Neural progenitor cell (in vitro differentiated cells): ENCODE measurements at regions not wholly inside any gene's neighbourhood (a gene's known extent, or its start where the extent isn't known, plus 50 kb on each side); places are given as distances from the start of the nearest gene placed in this dataset.

Experiments
- DNase-seq: peaks from one replicate; pipeline ENCODE4 v3.0.0-alpha.2; 2016; ENCODE audit warnings: low spot score
- H2AFZ ChIP-seq: fragments of 200-600 bp; sonication (generic); replicated peaks from 2 replicates; pipeline ENCODE4 v1.6.1; 2016; ENCODE audit warnings: antibody characterized with exemption
- H3F3A ChIP-seq: fragments of 200-600 bp; sonication (generic); 2 replicates; pipeline ENCODE4 v1.6.1; 2016; ENCODE audit warnings: antibody characterized with exemption, low read depth
- H3K27ac ChIP-seq: fragments of 200-600 bp; sonication (generic); 2 replicates; pipeline ENCODE4 v1.5.1; 2016; ENCODE audit warnings: mild to moderate bottlenecking
- H3K27me3 ChIP-seq: fragments of 200-600 bp; sonication (generic); 2 replicates; pipeline ENCODE4 v1.6.1; 2016; ENCODE audit warnings: mild to moderate bottlenecking, moderate library complexity
- H3K36me3 ChIP-seq: fragments of 200-600 bp; sonication (generic); 2 replicates; pipeline ENCODE4 v1.5.1; 2016
- H3K4me1 ChIP-seq: fragments of 200-600 bp; sonication (generic); 2 replicates; pipeline ENCODE4 v1.6.1; 2016; ENCODE audit warnings: mixed run types
- H3K4me2 ChIP-seq: fragments of 200-600 bp; sonication (generic); 2 replicates; pipeline ENCODE4 v1.6.1; 2016
- H3K4me3 ChIP-seq: fragments of 200-600 bp; sonication (generic); 2 replicates; pipeline ENCODE4 v1.5.1; 2016
- H3K79me2 ChIP-seq: fragments of 200-600 bp; sonication (generic); 2 replicates; pipeline ENCODE4 v1.6.1; 2016; ENCODE audit warnings: low read depth
- H3K9ac ChIP-seq: fragments of 200-600 bp; sonication (generic); 2 replicates; pipeline ENCODE4 v1.6.1; 2016
- H3K9me3 ChIP-seq: fragments of 200-600 bp; sonication (generic); 2 replicates; pipeline ENCODE4 v1.5.1; 2016; ENCODE audit warnings: low read depth
- H4K20me1 ChIP-seq: fragments of 200-600 bp; sonication (generic); 2 replicates; pipeline ENCODE4 v1.6.1; 2016; ENCODE audit warnings: low read depth
- H3K27ac Mint-ChIP-seq: 3 replicates; pipeline ENCODE4 v1.8.0; 2021; ENCODE audit warnings: mixed read lengths
- H3K27me3 Mint-ChIP-seq: 2 replicates; pipeline ENCODE4 v1.8.0; 2022; ENCODE audit warnings: low read depth, mild to moderate bottlenecking, inconsistent platforms, moderate library complexity, mixed read lengths; ENCODE audit not compliant: insufficient read depth
- H3K36me3 Mint-ChIP-seq: 3 replicates; pipeline ENCODE4 v1.8.0; 2021; ENCODE audit warnings: mixed read lengths
- H3K4me1 Mint-ChIP-seq: 3 replicates; pipeline ENCODE4 v1.8.0; 2021; ENCODE audit warnings: mixed read lengths
- H3K4me3 Mint-ChIP-seq: 3 replicates; pipeline ENCODE4 v1.8.0; 2021; ENCODE audit warnings: mild to moderate bottlenecking, moderate library complexity, mixed read lengths
- H3K9me3 Mint-ChIP-seq: 3 replicates; pipeline ENCODE4 v1.8.0; 2020; ENCODE audit warnings: mixed read lengths
- EZH2 ChIP-seq: fragments of 200-600 bp; sonication (generic); IDR thresholded peaks from 2 replicates; pipeline ENCODE4 v1.6.1; 2017; ENCODE audit warnings: antibody characterized with exemption, mild to moderate bottlenecking, moderate library complexity
- EZH2phosphoT487 ChIP-seq: fragments of 200-600 bp; sonication (generic); IDR thresholded peaks from 2 replicates; pipeline ENCODE4 v1.6.1; 2017; ENCODE audit warnings: antibody characterized with exemption
- TF ChIP-seq, protein P1 (sequence below): fragments of 200-600 bp; sonication (generic); IDR thresholded peaks from 2 replicates; pipeline ENCODE4 v1.5.1; 2017; ENCODE audit warnings: antibody characterized with exemption, mild to moderate bottlenecking

- Histone ChIP-seq H3K9ac (no peak overlapping the region), H4K20me1 (no peaks in the 10 kb centered on the region), H3K27me3 (no peaks in the 10 kb centered on the region), H3K9me3 (no peaks in the 10 kb centered on the region), H3K4me3 (no peak overlapping the region), H3K4me1 (peaks cover 25% of the 10 kb centered on the region), H3K27ac (no peak overlapping the region), H3K79me2 (no peaks in the 10 kb centered on the region), H3K36me3 (no peaks in the 10 kb centered on the region), H3F3A (no peaks in the 10 kb centered on the region), H2AFZ (no peak overlapping the region), H3K4me2 (no peak overlapping the region)
- Mint-ChIP-seq H3K4me3 (no peak overlapping the region), H3K36me3 (peaks cover 2% of the 10 kb centered on the region), H3K27me3 (no peaks in the 10 kb centered on the region), H3K9me3 (no peaks in the 10 kb centered on the region), H3K4me1 (peaks cover 17% of the 10 kb centered on the region), H3K27ac (no peak overlapping the region)
- no peak for TF ChIP-seq EZH2phosphoT487
- no peak for TF ChIP-seq EZH2
- TF ChIP-seq, protein P1, sequence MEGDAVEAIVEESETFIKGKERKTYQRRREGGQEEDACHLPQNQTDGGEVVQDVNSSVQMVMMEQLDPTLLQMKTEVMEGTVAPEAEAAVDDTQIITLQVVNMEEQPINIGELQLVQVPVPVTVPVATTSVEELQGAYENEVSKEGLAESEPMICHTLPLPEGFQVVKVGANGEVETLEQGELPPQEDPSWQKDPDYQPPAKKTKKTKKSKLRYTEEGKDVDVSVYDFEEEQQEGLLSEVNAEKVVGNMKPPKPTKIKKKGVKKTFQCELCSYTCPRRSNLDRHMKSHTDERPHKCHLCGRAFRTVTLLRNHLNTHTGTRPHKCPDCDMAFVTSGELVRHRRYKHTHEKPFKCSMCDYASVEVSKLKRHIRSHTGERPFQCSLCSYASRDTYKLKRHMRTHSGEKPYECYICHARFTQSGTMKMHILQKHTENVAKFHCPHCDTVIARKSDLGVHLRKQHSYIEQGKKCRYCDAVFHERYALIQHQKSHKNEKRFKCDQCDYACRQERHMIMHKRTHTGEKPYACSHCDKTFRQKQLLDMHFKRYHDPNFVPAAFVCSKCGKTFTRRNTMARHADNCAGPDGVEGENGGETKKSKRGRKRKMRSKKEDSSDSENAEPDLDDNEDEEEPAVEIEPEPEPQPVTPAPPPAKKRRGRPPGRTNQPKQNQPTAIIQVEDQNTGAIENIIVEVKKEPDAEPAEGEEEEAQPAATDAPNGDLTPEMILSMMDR = no peak
- no peak for DNase-seq
Observed at GRCh38 chr5:91839721-91840120, 456.6 kb upstream of the ARRDC3 start.

GRCh38 chr5:91839233-91839632 lies 456.1 kb upstream of the ARRDC3 start:
- TF ChIP-seq EZH2 = no peak
- TF ChIP-seq EZH2phosphoT487 = no peak
- TF ChIP-seq, protein P1 = no peak
- Mint-ChIP-seq H3K27ac (no peak overlapping the region), H3K4me3 (no peak overlapping the region), H3K27me3 (no peaks in the 10 kb centered on the region), H3K36me3 (peaks cover 2% of the 10 kb centered on the region), H3K9me3 (no peaks in the 10 kb centered on the region), H3K4me1 (peaks cover 17% of the 10 kb centered on the region)
- Histone ChIP-seq H3K9me3 (no peaks in the 10 kb centered on the region), H3K36me3 (no peaks in the 10 kb centered on the region), H3F3A (no peaks in the 10 kb centered on the region), H3K4me1 (peaks cover 25% of the 10 kb centered on the region), H4K20me1 (no peaks in the 10 kb centered on the region), H3K27me3 (no peaks in the 10 kb centered on the region), H2AFZ (no peak overlapping the region), H3K4me2 (no peak overlapping the region), H3K27ac (no peak overlapping the region), H3K4me3 (no peak overlapping the region), H3K9ac (no peak overlapping the region), H3K79me2 (no peaks in the 10 kb centered on the region)
- no peak for DNase-seq

GRCh38 chr5:91830361-91830953 lies 447.3 kb upstream of the ARRDC3 start:
- Histone ChIP-seq H3K79me2 (no peaks in the 10 kb centered on the region), H4K20me1 (no peaks in the 10 kb centered on the region), H3K4me3 (no peak overlapping the region), H3K27ac (no peak overlapping the region), H3K27me3 (no peaks in the 10 kb centered on the region), H3K36me3 (no peaks in the 10 kb centered on the region), H3K9me3 (no peaks in the 10 kb centered on the region), H3K9ac (no peak overlapping the region), H2AFZ (no peak overlapping the region), H3F3A (no peaks in the 10 kb centered on the region), H3K4me2 (no peak overlapping the region), H3K4me1 (peaks cover 8% of the 10 kb centered on the region)
- H3K4me1 Mint-ChIP-seq = peaks cover 3% of the 10 kb centered on the region
- H3K27me3 Mint-ChIP-seq = peaks cover 3% of the 10 kb centered on the region
- peaks cover 2% of the 10 kb centered on the region for H3K36me3 Mint-ChIP-seq
- TF ChIP-seq, protein P1 = no peak
- TF ChIP-seq EZH2 (no peak), EZH2phosphoT487 (no peak)
- H3K4me3 Mint-ChIP-seq = no peak overlapping the region
- H3K9me3 Mint-ChIP-seq = no peaks in the 10 kb centered on the region
- no peak overlapping the region for H3K27ac Mint-ChIP-seq
- no peak for DNase-seq
